SK-N-MC (cell line): ENCODE measurements at regions not wholly inside any gene's neighbourhood (a gene's known extent, or its start where the extent isn't known, plus 50 kb on each side); places are given as distances from the start of the nearest gene placed in this dataset.

Experiments used
- EZH2 ChIP-seq: fragments of 200-600 bp; sonication (generic); IDR thresholded peaks from one replicate; pipeline ENCODE4 v1.6.1; 2017; ENCODE audit warnings: antibody characterized with exemption
- FOXP2 ChIP-seq: optimal IDR thresholded peaks from 2 replicates; pipeline ENCODE3; 2011; ENCODE audit warnings: mild to moderate bottlenecking, moderate library complexity; ENCODE audit not compliant: insufficient read depth; ENCODE audit errors: extremely low read length, control extremely low read depth
- POLR2AphosphoS5 ChIP-seq: IDR thresholded peaks from 2 replicates; pipeline ENCODE4 v1.6.1; 2012; ENCODE audit warnings: mild to moderate bottlenecking, low read depth, low read length, borderline replicate concordance

DNA sequence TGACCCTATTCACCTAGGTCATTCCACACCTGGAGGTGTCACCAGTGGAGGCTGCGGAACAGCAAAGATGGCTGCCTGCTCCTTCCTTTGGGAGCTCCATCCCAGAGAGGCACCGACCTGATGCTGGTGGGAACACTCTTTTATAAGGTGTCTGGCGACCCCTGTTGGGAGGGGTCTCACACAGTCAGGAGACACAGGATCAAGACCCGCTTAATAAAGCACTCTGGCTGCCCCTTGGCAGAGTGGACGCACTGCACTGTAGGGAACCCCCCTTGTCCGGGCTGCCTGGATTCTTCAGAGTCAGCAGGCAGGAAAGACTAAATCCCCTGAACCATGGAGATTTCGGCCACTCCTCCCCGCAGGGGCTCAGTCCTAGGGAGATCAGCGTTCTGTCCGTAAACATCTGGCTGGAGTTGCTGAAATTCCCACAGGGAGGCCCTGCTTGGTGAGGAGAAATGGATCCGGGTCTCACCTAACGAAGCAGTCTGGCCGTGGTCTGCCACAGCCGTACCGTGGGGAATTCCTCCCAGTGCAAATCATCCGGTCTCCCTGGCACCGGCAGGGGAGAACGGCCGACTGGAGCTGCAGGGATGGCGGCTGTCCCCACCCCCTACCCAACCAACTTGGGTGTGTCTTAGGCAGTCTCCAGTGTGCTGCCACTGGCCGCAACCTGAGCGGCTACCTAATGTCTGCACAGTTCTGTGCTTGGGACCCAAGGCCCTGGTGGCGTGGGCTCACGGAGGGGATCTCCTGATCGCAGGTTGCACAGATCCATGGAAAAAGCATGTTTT is 66.1 kb downstream of the LSMEM1 start:
- TF ChIP-seq POLR2AphosphoS5 (no peak), EZH2 (no peak), FOXP2 (no peak)
